GM12892 (cell line): ENCODE measurements at regions not wholly inside any gene's neighbourhood (a gene's known extent, or its start where the extent isn't known, plus 50 kb on each side); places are given as distances from the start of the nearest gene placed in this dataset.

Source experiments
- POLR2A ChIP-seq: IDR thresholded peaks from 2 replicates; pipeline ENCODE4 v1.6.1; 2011; ENCODE audit warnings: low read depth, low read length, control low read depth
- POLR2AphosphoS5 ChIP-seq: IDR thresholded peaks from 2 replicates; pipeline ENCODE4 v1.6.1; 2011; ENCODE audit warnings: low read depth, low read length, control low read depth
- TAF1 ChIP-seq: IDR thresholded peaks from 2 replicates; pipeline ENCODE4 v1.6.1; 2011; ENCODE audit warnings: low read depth, mild to moderate bottlenecking, control low read depth, low read length, borderline replicate concordance

DNA sequence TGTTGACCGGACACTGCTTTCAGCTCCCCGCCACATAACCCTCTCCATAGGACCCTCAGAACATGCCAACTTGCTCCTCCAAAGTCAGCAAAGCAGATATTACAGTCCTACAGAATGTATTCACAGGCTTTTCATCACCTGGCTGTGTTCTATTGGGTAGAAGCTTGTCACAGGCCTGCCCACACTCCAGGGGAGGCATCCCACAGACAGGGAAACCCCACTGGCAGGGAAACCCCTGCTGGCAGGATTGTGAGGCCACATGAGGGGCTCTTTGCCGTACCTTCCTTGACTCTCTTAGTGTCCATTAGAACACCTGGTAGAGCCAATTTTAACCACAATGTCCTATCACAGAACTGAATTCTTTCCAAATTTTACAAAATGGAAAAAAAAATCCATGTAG, 344.2 kb upstream of the MGMT start:
- TF ChIP-seq POLR2AphosphoS5: no peak
- TF ChIP-seq TAF1: no peak
- TF ChIP-seq POLR2A: no peak
